A673 (cell line): ENCODE measurements at regions not wholly inside any gene's neighbourhood (a gene's known extent, or its start where the extent isn't known, plus 50 kb on each side); places are given as distances from the start of the nearest gene placed in this dataset.

Source experiments
- BruUV-seq: library from RNA; stranded (reverse); fragments of 400-500 nt; replicated peaks from 2 replicates; lab custom pipeline; 2021; lab: Mats Ljungman, UMichigan
- CTCF ChIA-PET: fragments of 300-600 bp; sonication (Branson Sonifier 250); formaldehyde crosslinking; loops from one replicate; lab custom pipeline; 2022; ENCODE audit warnings: antibody characterized with exemption; lab: Charles Lee
- POLR2A ChIA-PET: fragments of 300-600 bp; sonication (Branson Sonifier 250); formaldehyde crosslinking; loops from one replicate; lab custom pipeline; 2022; ENCODE audit warnings: antibody characterized with exemption; ENCODE audit not compliant: low non-redundant PET; lab: Charles Lee
- DNase-seq: peaks from one replicate; pipeline ENCODE4 v3.0.0-alpha.2; 2015; ENCODE audit warnings: low spot score
- H3K27ac ChIP-seq: fragments of 200-600 bp; sonication (generic); 2 replicates; pipeline ENCODE4 v1.5.1; 2016; ENCODE audit warnings: mixed run types, low read depth, mild to moderate bottlenecking, mixed read lengths, antibody characterized with exemption, low read length; ENCODE audit not compliant: poor library complexity, severe bottlenecking
- H3K27me3 ChIP-seq: fragments of 200-600 bp; sonication (generic); replicated peaks from 2 replicates; pipeline ENCODE4 v1.6.1; 2017; ENCODE audit warnings: mixed run types, low read depth, mild to moderate bottlenecking, mixed read lengths, antibody characterized with exemption, low read length; ENCODE audit not compliant: insufficient read depth, poor library complexity
- H3K36me3 ChIP-seq: fragments of 200-600 bp; sonication (generic); 2 replicates; pipeline ENCODE4 v1.6.1; 2016; ENCODE audit warnings: mixed run types, mild to moderate bottlenecking, mixed read lengths, antibody characterized with exemption, low read length; ENCODE audit not compliant: insufficient read depth, poor library complexity, severe bottlenecking
- H3K4me1 ChIP-seq: fragments of 200-600 bp; sonication (generic); 2 replicates; pipeline ENCODE4 v1.6.1; 2017; ENCODE audit warnings: mixed run types, mild to moderate bottlenecking, mixed read lengths, antibody characterized with exemption, low read length; ENCODE audit not compliant: insufficient read depth, poor library complexity, severe bottlenecking
- H3K4me3 ChIP-seq: fragments of 200-600 bp; sonication (generic); 2 replicates; pipeline ENCODE4 v1.5.1; 2016; ENCODE audit warnings: low read depth, mixed run types, mild to moderate bottlenecking, mixed read lengths, low read length; ENCODE audit not compliant: poor library complexity, severe bottlenecking
- H3K9me3 ChIP-seq: fragments of 200-600 bp; sonication (generic); 2 replicates; pipeline ENCODE4 v1.6.1; 2016; ENCODE audit warnings: mixed run types, low read depth, mild to moderate bottlenecking, mixed read lengths, antibody characterized with exemption, low read length; ENCODE audit not compliant: poor library complexity, severe bottlenecking
- CTCF ChIP-seq: fragments of 300-800, 200-600 bp; sonication (generic); conservative IDR thresholded peaks from 2 replicates; pipeline ENCODE4 v1.5.1; 2017; ENCODE audit warnings: low read depth, mild to moderate bottlenecking, antibody characterized with exemption, low read length, moderate library complexity, mixed read lengths
- EZH2 ChIP-seq: fragments of 200-600 bp; sonication (generic); IDR thresholded peaks from 2 replicates; pipeline ENCODE4 v1.6.1; 2017; ENCODE audit warnings: borderline replicate concordance, low read depth, mild to moderate bottlenecking, mixed read lengths, antibody characterized with exemption, low read length; ENCODE audit not compliant: poor library complexity, severe bottlenecking
- intact Hi-C: fragments of 100-400 bp; cut with micrococcal nuclease; formaldehyde crosslinking; loops from one replicate; pipeline ENCODE4 v1.10.0; 2022; ENCODE audit not compliant: unreplicated experiment

- H3K27ac ChIP-seq: no peak overlapping the region
- CTCF ChIA-PET: no interaction called here
- no TSS peak for BruUV-seq
- POLR2A ChIA-PET: no interaction called here
- TF ChIP-seq CTCF (no peak), EZH2 (no peak)
- no peaks in the 10 kb centered on the region for H3K4me1 ChIP-seq
- no peaks in the 10 kb centered on the region for H3K36me3 ChIP-seq
- H3K9me3 ChIP-seq: no peaks in the 10 kb centered on the region
- no peaks in the 10 kb centered on the region for H3K27me3 ChIP-seq
- H3K4me3 ChIP-seq: no peak overlapping the region
- intact Hi-C loops: no loop called here
- no peak for DNase-seq
Observed at GRCh38 chr9:71183251-71183650, 61.8 kb upstream of the TRPM3 start.

GRCh38 chr9:71179183-71179582 lies 57.8 kb upstream of the TRPM3 start:
- H3K4me1 ChIP-seq: no peaks in the 10 kb centered on the region
- H3K4me3 ChIP-seq: no peak overlapping the region
- no peak for TF ChIP-seq CTCF
- TF ChIP-seq EZH2: no peak
- H3K27me3 ChIP-seq: no peaks in the 10 kb centered on the region
- CTCF ChIA-PET: no interaction called here
- POLR2A ChIA-PET: no interaction called here
- H3K9me3 ChIP-seq: no peaks in the 10 kb centered on the region
- H3K36me3 ChIP-seq: no peaks in the 10 kb centered on the region
- no peak for DNase-seq
- intact Hi-C loops: loop anchor here (5.0 kb wide), 1 partner anchor 33 kb away; no protein-coding TSS in a partner anchor
- BruUV-seq: no TSS peak
- H3K27ac ChIP-seq: no peak overlapping the region

DNA sequence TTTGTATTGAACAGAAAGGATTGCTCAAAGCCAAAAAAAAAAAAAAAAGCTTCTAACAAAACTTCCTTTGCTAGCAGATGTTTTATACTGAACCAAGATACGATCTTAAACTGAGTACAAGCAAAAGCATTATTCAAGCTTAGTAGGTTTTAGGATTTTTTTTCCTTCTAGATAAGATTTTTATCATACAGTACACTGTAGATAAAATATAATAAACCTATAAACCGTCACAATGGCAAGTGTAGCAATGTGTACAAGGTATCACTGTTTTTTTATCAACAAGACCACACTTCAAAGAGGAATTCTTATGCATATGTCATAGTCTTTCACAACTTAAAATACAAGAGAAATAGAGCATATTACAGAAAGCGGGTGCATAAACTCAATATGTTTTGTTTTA lies 56.5 kb upstream of the TRPM3 start:
- Histone ChIP-seq H3K27me3 (no peaks in the 10 kb centered on the region), H3K4me3 (no peak overlapping the region), H3K36me3 (no peaks in the 10 kb centered on the region), H3K4me1 (no peaks in the 10 kb centered on the region), H3K27ac (no peak overlapping the region), H3K9me3 (no peaks in the 10 kb centered on the region)
- POLR2A ChIA-PET: no interaction called here
- CTCF ChIA-PET: no interaction called here
- DNase-seq: no peak
- no TSS peak for BruUV-seq
- TF ChIP-seq EZH2 (no peak), CTCF (no peak)
- intact Hi-C loops: loop anchor here (5.0 kb wide), 1 partner anchor 34 kb away; no protein-coding TSS in a partner anchor
